ENCODE measurements at regions not wholly inside any gene's neighbourhood (a gene's known extent, or its start where the extent isn't known, plus 50 kb on each side); places are given as distances from the start of the nearest gene placed in this dataset.

DNA sequence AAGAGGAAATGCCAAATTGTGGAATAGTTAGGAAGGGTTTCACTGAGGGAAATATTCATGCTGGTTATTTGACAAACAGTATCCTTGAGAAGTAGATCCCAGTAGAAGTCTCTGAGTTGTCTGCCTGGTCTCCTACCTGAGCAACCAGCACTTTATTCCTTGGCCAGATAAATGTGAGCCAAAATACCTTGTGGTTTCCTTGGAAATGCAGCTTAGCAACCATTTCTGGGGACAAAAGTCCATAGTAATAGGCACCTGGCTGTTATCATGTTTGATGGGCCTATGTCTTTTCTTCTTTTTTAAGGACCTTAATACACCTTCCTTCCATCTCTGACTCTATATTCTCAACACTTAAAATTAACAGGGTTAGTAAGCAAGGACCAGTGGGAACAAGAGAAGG lies 217.1 kb upstream of the MARCKS start:
- Histone ChIP-seq H3K9me3 (replicated peaks) (no peaks in the 10 kb centered on the region), H3K27ac (replicated peaks) (no peak overlapping the region), H3K4me1 (peaks cover 11% of the 10 kb centered on the region), H3K36me3 (no peaks in the 10 kb centered on the region), H3K27me3 (ENCODE audit: low read depth) (no peaks in the 10 kb centered on the region), H3K4me3 (no peak overlapping the region)
- TF ChIP-seq, protein P1, sequence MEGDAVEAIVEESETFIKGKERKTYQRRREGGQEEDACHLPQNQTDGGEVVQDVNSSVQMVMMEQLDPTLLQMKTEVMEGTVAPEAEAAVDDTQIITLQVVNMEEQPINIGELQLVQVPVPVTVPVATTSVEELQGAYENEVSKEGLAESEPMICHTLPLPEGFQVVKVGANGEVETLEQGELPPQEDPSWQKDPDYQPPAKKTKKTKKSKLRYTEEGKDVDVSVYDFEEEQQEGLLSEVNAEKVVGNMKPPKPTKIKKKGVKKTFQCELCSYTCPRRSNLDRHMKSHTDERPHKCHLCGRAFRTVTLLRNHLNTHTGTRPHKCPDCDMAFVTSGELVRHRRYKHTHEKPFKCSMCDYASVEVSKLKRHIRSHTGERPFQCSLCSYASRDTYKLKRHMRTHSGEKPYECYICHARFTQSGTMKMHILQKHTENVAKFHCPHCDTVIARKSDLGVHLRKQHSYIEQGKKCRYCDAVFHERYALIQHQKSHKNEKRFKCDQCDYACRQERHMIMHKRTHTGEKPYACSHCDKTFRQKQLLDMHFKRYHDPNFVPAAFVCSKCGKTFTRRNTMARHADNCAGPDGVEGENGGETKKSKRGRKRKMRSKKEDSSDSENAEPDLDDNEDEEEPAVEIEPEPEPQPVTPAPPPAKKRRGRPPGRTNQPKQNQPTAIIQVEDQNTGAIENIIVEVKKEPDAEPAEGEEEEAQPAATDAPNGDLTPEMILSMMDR (IDR thresholded peaks at IDR 0.05; ENCODE audit: borderline replicate concordance): no peak
- intact Hi-C loops (cut with micrococcal nuclease): no loop called here
- no peak for DNase-seq

DNA sequence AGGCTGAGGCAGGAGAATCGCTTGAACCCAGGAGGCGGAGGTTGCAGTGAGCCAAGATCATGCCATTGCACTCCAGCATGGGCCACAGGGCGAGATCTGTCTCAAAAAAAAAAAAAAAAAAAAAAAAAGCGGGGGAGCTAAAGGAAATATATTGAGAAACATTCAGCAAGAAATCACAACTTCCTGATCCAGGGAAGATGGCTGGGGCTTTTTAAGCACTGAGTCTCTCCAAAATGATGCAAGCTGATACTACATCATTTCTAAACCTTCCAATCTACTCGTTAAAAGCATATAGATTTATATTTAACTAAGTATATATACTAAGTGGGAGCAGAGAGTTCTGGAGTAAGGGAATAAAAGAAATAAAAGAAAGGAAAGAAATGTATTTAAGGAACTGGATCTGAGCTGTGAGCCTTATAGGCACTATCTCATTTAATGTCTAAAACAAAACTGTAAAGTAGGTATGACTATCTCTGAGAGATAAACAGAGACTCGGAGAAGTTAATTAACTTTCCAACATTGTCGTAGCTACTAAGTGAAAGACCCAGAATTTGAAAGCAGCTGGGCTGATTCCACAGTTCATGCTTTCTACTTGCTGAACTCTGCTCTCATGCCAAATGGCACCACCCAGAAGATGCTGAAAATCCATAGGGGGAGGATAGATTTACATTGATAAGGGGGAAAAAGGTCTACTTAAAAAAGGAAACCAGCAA lies 215.0 kb upstream of the MARCKS start:
- peaks cover 6% of the 10 kb centered on the region for H3K4me1 ChIP-seq
- H3K4me3 ChIP-seq: no peak overlapping the region
- no peak overlapping the region for H3K27ac ChIP-seq (replicated peaks)
- TF ChIP-seq, protein P1 (IDR thresholded peaks at IDR 0.05; ENCODE audit: borderline replicate concordance): no peak
- intact Hi-C loops (cut with micrococcal nuclease): no loop called here
- H3K9me3 ChIP-seq (replicated peaks): no peaks in the 10 kb centered on the region
- H3K27me3 ChIP-seq (ENCODE audit: low read depth): no peaks in the 10 kb centered on the region
- no peak for DNase-seq
- no peaks in the 10 kb centered on the region for H3K36me3 ChIP-seq

DNA sequence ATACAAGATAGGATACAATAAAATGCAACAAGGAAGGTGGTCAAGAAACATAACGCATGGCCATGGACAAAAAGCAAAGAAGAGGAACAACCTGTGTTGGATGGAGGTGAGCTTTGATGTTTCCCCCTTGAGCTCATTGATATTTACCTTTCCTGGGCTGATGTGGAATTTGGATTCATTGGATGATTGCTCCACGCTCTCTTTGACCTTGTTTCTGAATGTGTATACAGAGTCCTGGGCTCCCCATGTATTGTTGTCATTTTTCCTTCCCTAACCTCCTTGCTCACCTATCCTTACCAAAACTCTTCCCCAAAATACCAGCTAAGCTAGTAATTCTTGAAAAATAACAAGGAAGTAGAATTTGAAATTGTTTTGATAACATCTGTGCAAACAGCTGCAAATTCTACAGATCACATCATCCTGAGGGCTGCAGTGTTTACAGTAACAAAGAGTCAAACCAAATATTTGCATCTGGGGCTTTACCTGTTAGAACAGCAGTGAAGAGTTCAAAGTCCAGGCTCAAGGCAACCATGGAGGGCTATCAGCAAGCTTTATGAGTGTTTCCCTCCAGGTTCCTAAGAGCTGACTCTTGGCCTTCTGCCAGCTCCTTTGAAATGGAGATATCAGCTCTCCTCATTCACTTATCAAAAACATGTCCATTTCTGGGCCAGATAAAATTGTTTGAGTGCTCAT lies 214.3 kb upstream of the MARCKS start:
- no peaks in the 10 kb centered on the region for H3K9me3 ChIP-seq (replicated peaks)
- no peaks in the 10 kb centered on the region for H3K36me3 ChIP-seq
- no peak overlapping the region for H3K4me3 ChIP-seq
- TF ChIP-seq, protein P1 (IDR thresholded peaks at IDR 0.05; ENCODE audit: borderline replicate concordance): no peak
- DNase-seq: no peak
- H3K27me3 ChIP-seq (ENCODE audit: low read depth): no peaks in the 10 kb centered on the region
- intact Hi-C loops (cut with micrococcal nuclease): no loop called here
- H3K27ac ChIP-seq (replicated peaks): no peak overlapping the region
- H3K4me1 ChIP-seq: peaks cover 6% of the 10 kb centered on the region

DNA sequence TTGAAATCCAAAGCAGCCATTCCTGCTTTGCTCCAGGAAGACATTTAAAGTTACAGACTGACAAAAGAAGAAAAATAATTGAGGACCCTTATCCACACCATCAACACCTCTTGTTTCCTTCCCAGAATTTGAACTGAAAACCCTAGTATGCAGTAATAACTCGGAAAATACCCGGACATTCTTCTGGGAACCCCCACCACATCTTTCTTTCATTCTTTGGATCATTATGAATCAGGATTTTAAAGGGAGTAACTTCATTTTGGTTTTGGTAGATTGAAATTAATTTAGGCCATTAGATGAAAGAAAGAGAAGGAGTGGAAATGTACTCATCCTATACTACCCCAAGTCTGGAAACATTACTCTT lies 213.8 kb upstream of the MARCKS start:
- Histone ChIP-seq H3K27ac (replicated peaks) (no peak overlapping the region), H3K4me3 (no peak overlapping the region), H3K27me3 (ENCODE audit: low read depth) (no peaks in the 10 kb centered on the region), H3K4me1 (peaks cover 6% of the 10 kb centered on the region), H3K36me3 (no peaks in the 10 kb centered on the region), H3K9me3 (replicated peaks) (no peaks in the 10 kb centered on the region)
- TF ChIP-seq, protein P1 (IDR thresholded peaks at IDR 0.05; ENCODE audit: borderline replicate concordance): no peak
- intact Hi-C loops (cut with micrococcal nuclease): no loop called here
- no peak for DNase-seq

DNA sequence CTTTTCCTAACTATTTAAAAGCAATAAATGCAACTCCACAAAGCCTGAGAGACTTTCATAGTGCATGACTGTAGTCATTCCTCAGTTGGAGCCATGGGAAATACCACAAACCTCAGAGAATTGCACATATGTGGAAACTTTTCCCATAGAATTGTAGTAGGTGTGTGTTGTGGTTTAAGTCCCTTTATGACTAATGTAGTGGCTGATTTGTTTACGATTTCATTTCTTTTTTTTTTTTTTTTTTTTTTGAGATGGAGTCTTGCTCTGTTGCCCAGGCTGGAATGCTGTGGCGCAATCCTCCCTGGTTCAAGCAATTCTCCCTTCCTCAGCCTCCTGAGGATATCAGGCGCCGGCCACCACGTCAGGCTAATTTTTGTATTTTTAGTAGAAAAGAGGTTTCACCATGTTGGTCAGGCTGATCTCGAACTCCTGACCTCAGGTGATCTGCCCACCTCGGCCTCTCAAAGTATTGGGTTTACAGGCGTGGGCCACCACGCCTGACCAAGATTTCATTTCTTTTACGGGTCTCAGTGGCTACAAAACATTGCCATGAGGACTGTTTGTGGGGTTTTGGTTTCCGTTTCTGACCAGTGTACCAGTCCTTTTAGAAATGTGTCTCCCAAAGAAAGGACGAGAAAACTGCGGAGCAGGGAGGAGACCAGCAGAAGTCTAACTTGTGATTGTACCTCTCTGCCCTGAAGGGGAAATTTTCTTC lies 212.1 kb upstream of the MARCKS start:
- Histone ChIP-seq H3K9me3 (replicated peaks) (no peaks in the 10 kb centered on the region), H3K4me1 (peaks cover 6% of the 10 kb centered on the region), H3K4me3 (no peak overlapping the region), H3K36me3 (no peaks in the 10 kb centered on the region), H3K27ac (replicated peaks) (no peak overlapping the region), H3K27me3 (ENCODE audit: low read depth) (no peaks in the 10 kb centered on the region)
- no peak for DNase-seq
- intact Hi-C loops (cut with micrococcal nuclease): no loop called here
- TF ChIP-seq, protein P1 (IDR thresholded peaks at IDR 0.05; ENCODE audit: borderline replicate concordance): no peak

All from left ventricle myocardium inferior (tissue), 1 donor.